Tibial nerve (tissue), 4 donors: ENCODE measurements at regions not wholly inside any gene's neighbourhood (a gene's known extent, or its start where the extent isn't known, plus 50 kb on each side); places are given as distances from the start of the nearest gene placed in this dataset.

ENCODE experiments used
- EP300 ChIP-seq, 2 donors: sonication (generic); formaldehyde crosslinking; IDR thresholded peaks; one replicate each; pipeline ENCODE4 v1.6.1; 2017; ENCODE audit warnings: antibody characterized with exemption in 2 of 2, mild to moderate bottlenecking in 1 of 2
- POLR2A ChIP-seq, 2 donors: fragments of 450-650 bp; IDR thresholded peaks; one replicate each; pipeline ENCODE4 v1.6.1; 2017; ENCODE audit warnings: antibody characterized with exemption in 2 of 2, mild to moderate bottlenecking in 2 of 2, moderate library complexity in 2 of 2
- TF ChIP-seq, protein P1 (sequence below), 5 experiments: fragments of 200-600 bp in 3 of 5; fragments of 450-650 bp in 2 of 5; sonication (generic) in 3 of 5; IDR thresholded peaks; one replicate each; pipeline ENCODE4 v1.5.1; 2016 to 2019; ENCODE audit warnings: antibody characterized with exemption in 5 of 5, mild to moderate bottlenecking in 3 of 5, moderate library complexity in 2 of 5

DNA sequence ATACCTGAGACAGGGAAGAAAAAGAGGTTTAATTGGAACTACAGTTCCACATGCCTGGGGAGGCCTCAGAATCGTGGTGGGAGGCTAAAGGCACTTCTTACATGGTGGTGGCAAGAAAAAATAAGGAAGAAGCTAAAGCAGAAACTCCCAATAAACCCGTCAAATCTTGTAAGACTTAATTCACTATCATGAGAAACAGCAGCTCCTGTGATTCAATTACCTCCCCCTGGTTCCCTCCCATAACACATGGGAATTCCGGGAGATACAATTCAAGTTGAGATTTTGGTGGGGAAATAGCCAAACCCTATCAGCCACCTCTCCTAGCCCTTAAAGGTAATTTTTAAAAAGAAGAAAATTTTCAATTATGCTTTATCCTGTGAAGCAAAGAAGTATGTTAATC, 728.8 kb downstream of the RNF144A start:
- TF ChIP-seq, protein P1, sequence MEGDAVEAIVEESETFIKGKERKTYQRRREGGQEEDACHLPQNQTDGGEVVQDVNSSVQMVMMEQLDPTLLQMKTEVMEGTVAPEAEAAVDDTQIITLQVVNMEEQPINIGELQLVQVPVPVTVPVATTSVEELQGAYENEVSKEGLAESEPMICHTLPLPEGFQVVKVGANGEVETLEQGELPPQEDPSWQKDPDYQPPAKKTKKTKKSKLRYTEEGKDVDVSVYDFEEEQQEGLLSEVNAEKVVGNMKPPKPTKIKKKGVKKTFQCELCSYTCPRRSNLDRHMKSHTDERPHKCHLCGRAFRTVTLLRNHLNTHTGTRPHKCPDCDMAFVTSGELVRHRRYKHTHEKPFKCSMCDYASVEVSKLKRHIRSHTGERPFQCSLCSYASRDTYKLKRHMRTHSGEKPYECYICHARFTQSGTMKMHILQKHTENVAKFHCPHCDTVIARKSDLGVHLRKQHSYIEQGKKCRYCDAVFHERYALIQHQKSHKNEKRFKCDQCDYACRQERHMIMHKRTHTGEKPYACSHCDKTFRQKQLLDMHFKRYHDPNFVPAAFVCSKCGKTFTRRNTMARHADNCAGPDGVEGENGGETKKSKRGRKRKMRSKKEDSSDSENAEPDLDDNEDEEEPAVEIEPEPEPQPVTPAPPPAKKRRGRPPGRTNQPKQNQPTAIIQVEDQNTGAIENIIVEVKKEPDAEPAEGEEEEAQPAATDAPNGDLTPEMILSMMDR (IDR thresholded peaks at IDR 0.05) = no peak
- TF ChIP-seq POLR2A (IDR thresholded peaks at IDR 0.05) = no peak
- TF ChIP-seq EP300 (IDR thresholded peaks at IDR 0.05) = no peak
